Endothelial cell (in vitro differentiated cells): ENCODE measurements at regions not wholly inside any gene's neighbourhood (a gene's known extent, or its start where the extent isn't known, plus 50 kb on each side); places are given as distances from the start of the nearest gene placed in this dataset.

ENCODE experiments used
- DNase-seq: peaks from one replicate; pipeline ENCODE4 v3.0.0; 2021; ENCODE audit warnings: low spot score
- H3K27ac Mint-ChIP-seq: one replicate; pipeline ENCODE4 v1.8.0; 2021; ENCODE audit warnings: mixed read lengths, inconsistent platforms; ENCODE audit not compliant: unreplicated experiment
- H3K27me3 Mint-ChIP-seq: one replicate; pipeline ENCODE4 v1.8.0; 2021; ENCODE audit warnings: mild to moderate bottlenecking, moderate library complexity, mixed read lengths, inconsistent platforms; ENCODE audit not compliant: unreplicated experiment
- H3K36me3 Mint-ChIP-seq: one replicate; pipeline ENCODE4 v1.8.0; 2021; ENCODE audit warnings: mild to moderate bottlenecking, low read depth, mixed read lengths, inconsistent platforms; ENCODE audit not compliant: unreplicated experiment
- H3K4me1 Mint-ChIP-seq: one replicate; pipeline ENCODE4 v1.8.0; 2021; ENCODE audit warnings: mild to moderate bottlenecking, mixed read lengths, inconsistent platforms; ENCODE audit not compliant: unreplicated experiment
- H3K4me3 Mint-ChIP-seq: one replicate; pipeline ENCODE4 v1.8.0; 2021; ENCODE audit warnings: mild to moderate bottlenecking, mixed read lengths, inconsistent platforms; ENCODE audit not compliant: unreplicated experiment
- H3K9me3 Mint-ChIP-seq: one replicate; pipeline ENCODE4 v1.8.0; 2021; ENCODE audit warnings: mixed read lengths, inconsistent platforms; ENCODE audit not compliant: unreplicated experiment
- CTCF ChIP-seq: fragments of 200-600 bp; sonication (generic); IDR thresholded peaks from one replicate; pipeline ENCODE4 v1.5.0; 2021; ENCODE audit warnings: antibody characterized with exemption; ENCODE audit not compliant: unreplicated experiment

GRCh38 chr15:25066708-25067107 lies 111.9 kb downstream of the SNRPN start:
- peaks cover 99% of the 10 kb centered on the region for H3K9me3 Mint-ChIP-seq
- peaks cover 82% of the 10 kb centered on the region for H3K27me3 Mint-ChIP-seq
- peak overlapping the region; percentile 85 for H3K4me3 Mint-ChIP-seq
- H3K36me3 Mint-ChIP-seq = peaks cover 100% of the 10 kb centered on the region
- H3K27ac Mint-ChIP-seq = no peak overlapping the region
- DNase-seq = no peak
- H3K4me1 Mint-ChIP-seq = peaks cover 10% of the 10 kb centered on the region
- no peak for TF ChIP-seq CTCF

- H3K27ac Mint-ChIP-seq = peak overlapping the region; percentile 18
Observed at GRCh38 chr15:25067725-25068309, 113.0 kb downstream of the SNRPN start.

GRCh38 chr15:25068696-25069095 lies 113.9 kb downstream of the SNRPN start:
- DNase-seq = no peak
- Mint-ChIP-seq H3K27ac (no peak overlapping the region), H3K4me3 (peak overlapping the region; percentile 87), H3K4me1 (peaks cover 10% of the 10 kb centered on the region), H3K9me3 (peaks cover 92% of the 10 kb centered on the region), H3K27me3 (peaks cover 76% of the 10 kb centered on the region), H3K36me3 (peaks cover 100% of the 10 kb centered on the region)
- TF ChIP-seq CTCF = no peak

More at GRCh38 chr15:25067725-25068309, 113.0 kb downstream of the SNRPN start:
- Mint-ChIP-seq H3K36me3 (peaks cover 100% of the 10 kb centered on the region), H3K4me3 (peak overlapping the region; percentile 85), H3K9me3 (peaks cover 96% of the 10 kb centered on the region), H3K27me3 (peaks cover 81% of the 10 kb centered on the region), H3K4me1 (peaks cover 10% of the 10 kb centered on the region)
- no peak for DNase-seq
- TF ChIP-seq CTCF = no peak

GRCh38 chr15:25070353-25070963 lies 115.7 kb downstream of the SNRPN start:
- Mint-ChIP-seq H3K9me3 (peaks cover 85% of the 10 kb centered on the region), H3K27ac (no peak overlapping the region), H3K4me3 (peak overlapping the region; percentile 87), H3K36me3 (peaks cover 100% of the 10 kb centered on the region), H3K27me3 (peaks cover 63% of the 10 kb centered on the region), H3K4me1 (peaks cover 10% of the 10 kb centered on the region)
- DNase-seq = no peak
- TF ChIP-seq CTCF = no peak

- H3K27ac Mint-ChIP-seq = peak overlapping the region; percentile 36
- H3K36me3 Mint-ChIP-seq = peaks cover 100% of the 10 kb centered on the region
- TF ChIP-seq CTCF = no peak
- H3K27me3 Mint-ChIP-seq = peaks cover 53% of the 10 kb centered on the region
- DNase-seq = no peak
- peaks cover 4% of the 10 kb centered on the region for H3K4me1 Mint-ChIP-seq
- peak overlapping the region; percentile 37 for H3K4me3 Mint-ChIP-seq
- peaks cover 71% of the 10 kb centered on the region for H3K9me3 Mint-ChIP-seq
Observed at GRCh38 chr15:25072857-25073476, 118.2 kb downstream of the SNRPN start.
